ENCODE measurements at regions not wholly inside any gene's neighbourhood (a gene's known extent, or its start where the extent isn't known, plus 50 kb on each side); places are given as distances from the start of the nearest gene placed in this dataset.

- no peak for FAIRE-seq
- no peaks in the 10 kb centered on the region for H3K36me3 ChIP-seq (ENCODE audit: control insufficient read depth in 2 of 2, extremely low read depth in 1 of 2, insufficient read depth in 2 of 2, low read length in 2 of 2)
These were observed 722.5 kb downstream of the SOCS6 start for GRCh38 chr18:71011389-71011788.

GRCh38 chr18:71008257-71008656 lies 719.4 kb downstream of the SOCS6 start:
- no peak for DNase-seq (ENCODE audit: low read depth, low spot score)
- TF ChIP-seq EZH2 (IDR thresholded peaks at IDR 0.05; ENCODE audit: low read length) (no peak), CTCF (optimal IDR thresholded peaks at IDR 0.05 in 1 of 3, IDR thresholded peaks at IDR 0.05 in 1 of 3, conservative IDR thresholded peaks at IDR 0.05 in 1 of 3; ENCODE audit: extremely low read depth in 1 of 3, insufficient read depth in 2 of 3, low read length in 3 of 3) (no peak)
- no peaks in the 10 kb centered on the region for H3K79me2 ChIP-seq (ENCODE audit: control insufficient read depth, insufficient read depth, low read length)
- H2AFZ ChIP-seq (ENCODE audit: control insufficient read depth, low read length): no peak overlapping the region
- dilution Hi-C loops (cut with MboI; ENCODE audit: extremely low pct_ligation_motif_present, low sequenced_read_pairs): no loop called here
- no peak overlapping the region for H3K4me3 ChIP-seq (ENCODE audit: control insufficient read depth in 2 of 3, extremely low read depth in 1 of 3, insufficient read depth in 2 of 3, low read depth in 1 of 3, low read length in 3 of 3)
- no peaks in the 10 kb centered on the region for H3K9me3 ChIP-seq (ENCODE audit: control insufficient read depth, low read depth, low read length)
- H3K27ac ChIP-seq (ENCODE audit: control insufficient read depth, insufficient read depth, low read length): no peak overlapping the region
- H3K36me3 ChIP-seq (ENCODE audit: control insufficient read depth in 2 of 2, extremely low read depth in 1 of 2, insufficient read depth in 2 of 2, low read length in 2 of 2): no peaks in the 10 kb centered on the region
- no peak overlapping the region for H3K4me2 ChIP-seq (ENCODE audit: control insufficient read depth, extremely low read depth, insufficient read depth, low read depth, low read length)
- H4K20me1 ChIP-seq (ENCODE audit: control insufficient read depth, extremely low read depth, insufficient read depth, low read length): no peaks in the 10 kb centered on the region
- no peaks in the 10 kb centered on the region for H3K4me1 ChIP-seq (ENCODE audit: control insufficient read depth, extremely low read depth, insufficient read depth, low read length)
- H3K9me1 ChIP-seq (ENCODE audit: control insufficient read depth, extremely low read depth, insufficient read depth, low read length): no peaks in the 10 kb centered on the region
- no peaks in the 10 kb centered on the region for H3K27me3 ChIP-seq (ENCODE audit: control insufficient read depth, extremely low read depth, insufficient read depth, low read length)
- no peak for FAIRE-seq
- H3K9ac ChIP-seq (ENCODE audit: control insufficient read depth, extremely low read depth, insufficient read depth, low read length): no peak overlapping the region

More at GRCh38 chr18:71011389-71011788, 722.5 kb downstream of the SOCS6 start:
- H3K4me2 ChIP-seq (ENCODE audit: control insufficient read depth, extremely low read depth, insufficient read depth, low read depth, low read length): no peak overlapping the region
- dilution Hi-C loops (cut with MboI; ENCODE audit: extremely low pct_ligation_motif_present, low sequenced_read_pairs): no loop called here
- DNase-seq (ENCODE audit: low read depth, low spot score): no peak
- no peaks in the 10 kb centered on the region for H3K9me1 ChIP-seq (ENCODE audit: control insufficient read depth, extremely low read depth, insufficient read depth, low read length)
- no peak overlapping the region for H3K9ac ChIP-seq (ENCODE audit: control insufficient read depth, extremely low read depth, insufficient read depth, low read length)
- H3K79me2 ChIP-seq (ENCODE audit: control insufficient read depth, insufficient read depth, low read length): no peaks in the 10 kb centered on the region
- TF ChIP-seq CTCF (optimal IDR thresholded peaks at IDR 0.05 in 1 of 3, IDR thresholded peaks at IDR 0.05 in 1 of 3, conservative IDR thresholded peaks at IDR 0.05 in 1 of 3; ENCODE audit: extremely low read depth in 1 of 3, insufficient read depth in 2 of 3, low read length in 3 of 3) (no peak), EZH2 (IDR thresholded peaks at IDR 0.05; ENCODE audit: low read length) (no peak)
- no peaks in the 10 kb centered on the region for H3K4me1 ChIP-seq (ENCODE audit: control insufficient read depth, extremely low read depth, insufficient read depth, low read length)
- no peak overlapping the region for H2AFZ ChIP-seq (ENCODE audit: control insufficient read depth, low read length)
- H4K20me1 ChIP-seq (ENCODE audit: control insufficient read depth, extremely low read depth, insufficient read depth, low read length): no peaks in the 10 kb centered on the region
- no peaks in the 10 kb centered on the region for H3K9me3 ChIP-seq (ENCODE audit: control insufficient read depth, low read depth, low read length)
- H3K4me3 ChIP-seq (ENCODE audit: control insufficient read depth in 2 of 3, extremely low read depth in 1 of 3, insufficient read depth in 2 of 3, low read depth in 1 of 3, low read length in 3 of 3): no peak overlapping the region
- no peaks in the 10 kb centered on the region for H3K27me3 ChIP-seq (ENCODE audit: control insufficient read depth, extremely low read depth, insufficient read depth, low read length)
- no peak overlapping the region for H3K27ac ChIP-seq (ENCODE audit: control insufficient read depth, insufficient read depth, low read length)
